Ovary (tissue), 3 donors: ENCODE measurements at regions not wholly inside any gene's neighbourhood (a gene's known extent, or its start where the extent isn't known, plus 50 kb on each side); places are given as distances from the start of the nearest gene placed in this dataset.

Experiments
- EP300 ChIP-seq: sonication (generic); formaldehyde crosslinking; IDR thresholded peaks from one replicate; pipeline ENCODE4 v1.6.1; 2017; ENCODE audit warnings: antibody characterized with exemption
- POLR2A ChIP-seq: fragments of 450-650 bp; IDR thresholded peaks from one replicate; pipeline ENCODE4 v1.6.1; 2017; ENCODE audit warnings: antibody characterized with exemption, mild to moderate bottlenecking, moderate library complexity
- TF ChIP-seq, protein P1 (sequence below), 3 donors: fragments of 450-650 bp in 2 of 3; fragments of 200-600 bp in 1 of 3; IDR thresholded peaks; one replicate each; pipeline versions ENCODE4 v1.5.1 to v1.8.0; 2016 to 2022; ENCODE audit warnings: antibody characterized with exemption in 3 of 3, mild to moderate bottlenecking in 1 of 3
- donor health status: DM: no; HTN: no; CAD: no.

DNA sequence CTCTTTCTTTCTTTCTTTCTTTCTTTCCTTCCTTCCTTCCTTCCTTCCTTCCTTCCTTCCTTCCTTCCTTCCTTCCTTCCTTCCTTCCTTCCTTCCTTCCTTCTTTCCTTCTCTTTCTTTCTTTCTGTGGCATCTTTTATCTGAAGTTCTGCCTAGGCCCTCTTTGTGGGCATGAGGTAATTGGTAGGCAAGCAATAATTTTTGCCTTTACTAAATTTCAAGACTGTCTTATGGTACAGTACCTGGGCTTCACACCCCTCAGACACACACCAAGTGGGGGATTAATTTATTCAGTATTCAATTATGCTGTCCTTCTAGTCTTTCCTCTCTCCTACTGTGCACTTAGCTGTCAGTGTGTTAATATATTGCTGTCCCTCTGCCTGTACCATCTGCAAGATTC lies 155.5 kb downstream of the OXSM start:
- TF ChIP-seq, protein P1, sequence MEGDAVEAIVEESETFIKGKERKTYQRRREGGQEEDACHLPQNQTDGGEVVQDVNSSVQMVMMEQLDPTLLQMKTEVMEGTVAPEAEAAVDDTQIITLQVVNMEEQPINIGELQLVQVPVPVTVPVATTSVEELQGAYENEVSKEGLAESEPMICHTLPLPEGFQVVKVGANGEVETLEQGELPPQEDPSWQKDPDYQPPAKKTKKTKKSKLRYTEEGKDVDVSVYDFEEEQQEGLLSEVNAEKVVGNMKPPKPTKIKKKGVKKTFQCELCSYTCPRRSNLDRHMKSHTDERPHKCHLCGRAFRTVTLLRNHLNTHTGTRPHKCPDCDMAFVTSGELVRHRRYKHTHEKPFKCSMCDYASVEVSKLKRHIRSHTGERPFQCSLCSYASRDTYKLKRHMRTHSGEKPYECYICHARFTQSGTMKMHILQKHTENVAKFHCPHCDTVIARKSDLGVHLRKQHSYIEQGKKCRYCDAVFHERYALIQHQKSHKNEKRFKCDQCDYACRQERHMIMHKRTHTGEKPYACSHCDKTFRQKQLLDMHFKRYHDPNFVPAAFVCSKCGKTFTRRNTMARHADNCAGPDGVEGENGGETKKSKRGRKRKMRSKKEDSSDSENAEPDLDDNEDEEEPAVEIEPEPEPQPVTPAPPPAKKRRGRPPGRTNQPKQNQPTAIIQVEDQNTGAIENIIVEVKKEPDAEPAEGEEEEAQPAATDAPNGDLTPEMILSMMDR (IDR thresholded peaks at IDR 0.05) = no peak
- TF ChIP-seq POLR2A (no peak), EP300 (no peak)
